Effector memory CD8-positive, alpha-beta T cell (primary cell): ENCODE measurements at regions not wholly inside any gene's neighbourhood (a gene's known extent, or its start where the extent isn't known, plus 50 kb on each side); places are given as distances from the start of the nearest gene placed in this dataset.

ENCODE experiments used
- ATAC-seq: fragments of 150-1000 bp; cut with Tn5 transposase; replicated peaks from 2 replicates; pipeline ENCODE4 v1.10.0; 2021; ENCODE audit warnings: mild to moderate bottlenecking, moderate library complexity
- DNase-seq, 3 experiments: peaks; one replicate each; pipeline ENCODE4 v3.0.0; 2021
- H3K27ac Mint-ChIP-seq, 2 donors: one replicate each; pipeline ENCODE4 v1.8.0; 2022; ENCODE audit warnings: mild to moderate bottlenecking in 2 of 2, mixed read lengths in 2 of 2, moderate library complexity in 2 of 2
- H3K27me3 Mint-ChIP-seq, 2 donors: one replicate each; pipeline ENCODE4 v1.8.0; 2022; ENCODE audit warnings: mixed read lengths in 2 of 2
- H3K36me3 Mint-ChIP-seq: one replicate; pipeline ENCODE4 v1.8.0; 2022; ENCODE audit warnings: mild to moderate bottlenecking, moderate library complexity, mixed read lengths; ENCODE audit not compliant: insufficient read depth
- H3K4me1 Mint-ChIP-seq, 2 donors: one replicate each; pipeline ENCODE4 v1.8.0; 2022; ENCODE audit warnings: low read depth in 2 of 2, mixed read lengths in 2 of 2
- H3K4me3 Mint-ChIP-seq, 2 donors: one replicate each; pipeline ENCODE4 v1.8.0; 2022; ENCODE audit warnings: mild to moderate bottlenecking in 2 of 2, mixed read lengths in 2 of 2, moderate library complexity in 2 of 2
- H3K9me3 Mint-ChIP-seq, 2 donors: one replicate each; pipeline ENCODE4 v1.8.0; 2022; ENCODE audit warnings: mixed read lengths in 2 of 2

DNA sequence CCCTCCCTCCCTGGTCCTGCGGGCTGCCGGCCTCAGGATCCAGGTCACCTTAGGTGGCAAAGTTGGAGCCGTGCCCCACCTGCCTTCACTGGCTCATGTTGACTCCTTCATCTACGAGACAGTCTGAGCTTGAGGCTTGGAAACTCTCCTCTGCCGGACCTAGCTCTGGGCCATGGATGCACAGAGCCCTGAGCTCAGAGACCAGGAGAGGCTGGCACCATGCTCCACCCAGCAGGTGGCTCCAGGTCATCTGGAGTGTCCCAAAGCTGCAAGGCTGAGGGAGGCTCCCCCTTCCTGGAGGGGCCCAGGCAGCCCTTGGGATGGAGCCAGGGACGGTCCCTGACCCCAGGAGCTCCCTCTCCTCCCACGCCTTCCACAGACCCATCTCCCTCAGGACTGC lies 81.3 kb downstream of the PDGFA start:
- ATAC-seq (no peak), DNase-seq (no peak)
- H3K9me3 Mint-ChIP-seq, result no peaks in the 10 kb centered on the region
- H3K4me3 Mint-ChIP-seq, result no peak overlapping the region
- no peaks in the 10 kb centered on the region for H3K36me3 Mint-ChIP-seq
- peaks cover 0 to 2% of the 10 kb centered on the region in 2 donors for H3K4me1 Mint-ChIP-seq
- H3K27me3 Mint-ChIP-seq, result peaks cover 0 to 16% of the 10 kb centered on the region in 2 donors
- H3K27ac Mint-ChIP-seq, result no peak overlapping the region

DNA sequence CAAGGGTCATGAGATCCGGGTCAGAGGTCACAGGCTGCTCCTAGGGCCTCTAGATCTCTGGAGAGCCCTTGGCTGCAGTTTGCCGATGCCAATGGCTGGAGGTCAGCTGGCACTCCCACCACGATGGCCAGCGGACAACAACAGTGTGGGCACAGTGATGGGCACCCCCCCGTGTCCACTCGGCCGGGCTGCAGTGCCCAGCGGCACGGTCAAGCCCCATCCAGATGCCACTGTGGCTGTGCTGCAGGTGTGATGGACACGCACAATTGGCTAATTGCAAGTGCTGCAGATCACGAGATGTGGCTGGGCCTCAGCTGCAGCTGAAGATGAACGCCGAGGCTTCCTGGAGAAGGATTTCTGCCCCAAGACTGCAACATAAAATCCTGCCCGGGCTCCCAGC lies 80.7 kb downstream of the PDGFA start:
- Mint-ChIP-seq H3K9me3 (no peaks in the 10 kb centered on the region), H3K4me1 (peaks cover 0 to 2% of the 10 kb centered on the region in 2 donors), H3K4me3 (no peak overlapping the region), H3K27ac (no peak overlapping the region), H3K27me3 (peaks cover 0 to 16% of the 10 kb centered on the region in 2 donors), H3K36me3 (no peaks in the 10 kb centered on the region)
- DNase-seq, result no peak
- ATAC-seq, result no peak

DNA sequence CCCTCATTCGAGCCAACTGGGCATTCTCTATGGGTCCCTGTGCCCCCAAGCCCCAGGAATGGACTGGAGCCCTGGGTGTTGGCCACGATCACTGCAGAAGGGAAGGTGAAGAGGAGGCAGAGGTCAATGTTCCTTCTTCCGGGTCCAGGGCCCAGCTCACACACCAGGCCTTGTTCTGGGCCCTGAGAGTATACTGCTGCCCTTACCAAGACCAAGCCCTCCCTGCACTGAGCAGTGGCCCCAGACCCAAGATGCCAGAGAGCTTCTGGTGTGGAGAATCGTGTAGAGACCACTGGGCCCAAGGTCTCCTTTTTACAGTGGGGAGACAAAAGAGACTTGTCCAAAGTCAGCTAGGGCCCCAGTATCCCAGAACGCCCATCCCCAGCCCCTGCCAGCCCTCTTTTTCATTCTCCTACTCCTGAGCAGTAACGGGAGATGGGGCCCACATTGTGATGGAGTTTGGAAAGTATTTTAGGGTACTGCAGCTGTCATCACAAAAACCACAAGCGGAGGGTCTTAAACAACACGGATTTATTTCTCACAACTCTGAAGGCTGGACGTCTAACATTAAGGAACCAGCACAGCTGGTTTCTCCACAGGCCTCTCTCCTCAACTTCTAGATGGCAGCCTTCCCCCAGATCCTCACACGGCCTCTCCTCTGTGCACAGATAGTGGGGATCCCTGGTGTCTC lies 79.4 kb downstream of the PDGFA start:
- Mint-ChIP-seq H3K27me3 (peaks cover 0 to 15% of the 10 kb centered on the region in 2 donors), H3K9me3 (no peaks in the 10 kb centered on the region), H3K4me1 (peaks cover 0 to 4% of the 10 kb centered on the region in 2 donors), H3K4me3 (no peak overlapping the region), H3K36me3 (no peaks in the 10 kb centered on the region), H3K27ac (no peak overlapping the region)
- DNase-seq, result no peak
- ATAC-seq, result no peak

DNA sequence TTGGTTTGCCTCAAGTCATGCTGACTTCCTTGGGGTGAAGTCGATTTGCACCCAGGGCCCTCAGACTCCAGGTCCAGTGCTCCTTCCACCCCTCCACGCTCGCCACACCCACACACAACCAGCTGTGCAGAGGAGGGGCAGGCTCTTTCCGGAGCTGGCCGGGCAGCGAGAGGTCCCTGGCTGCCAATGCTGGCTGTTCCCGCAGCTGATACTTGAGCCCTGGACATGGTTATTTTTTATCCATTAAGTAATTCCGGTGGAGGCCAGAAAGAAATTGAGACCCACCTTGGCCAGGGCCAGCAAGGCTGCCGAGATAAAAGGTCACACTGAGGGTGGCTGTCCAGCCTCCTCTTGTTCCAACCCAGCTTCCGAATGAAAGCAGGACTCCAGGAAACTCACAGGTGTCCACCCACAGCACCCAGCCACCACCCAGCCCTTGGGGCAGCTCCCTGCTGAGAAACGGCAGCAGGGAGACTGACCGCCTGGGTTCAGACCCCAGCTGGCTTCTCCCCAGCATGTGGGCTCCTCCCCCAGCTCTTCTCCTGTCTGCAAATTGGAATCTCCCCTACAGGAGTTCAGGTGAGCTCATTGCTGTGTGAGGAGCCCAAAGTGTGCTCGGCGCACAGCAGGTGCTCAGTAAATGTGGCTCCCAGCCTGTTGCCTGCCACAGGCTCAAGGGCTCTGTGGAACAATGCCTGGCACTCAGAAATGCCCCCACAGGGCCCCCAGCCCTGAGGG lies 77.8 kb downstream of the PDGFA start:
- peaks cover 0 to 7% of the 10 kb centered on the region in 2 donors for H3K27me3 Mint-ChIP-seq
- H3K4me1 Mint-ChIP-seq, result peaks cover 0 to 2% of the 10 kb centered on the region in 2 donors
- no peaks in the 10 kb centered on the region for H3K36me3 Mint-ChIP-seq
- no peak overlapping the region for H3K27ac Mint-ChIP-seq
- no peaks in the 10 kb centered on the region for H3K9me3 Mint-ChIP-seq
- DNase-seq (no peak), ATAC-seq (no peak)
- no peak overlapping the region for H3K4me3 Mint-ChIP-seq

DNA sequence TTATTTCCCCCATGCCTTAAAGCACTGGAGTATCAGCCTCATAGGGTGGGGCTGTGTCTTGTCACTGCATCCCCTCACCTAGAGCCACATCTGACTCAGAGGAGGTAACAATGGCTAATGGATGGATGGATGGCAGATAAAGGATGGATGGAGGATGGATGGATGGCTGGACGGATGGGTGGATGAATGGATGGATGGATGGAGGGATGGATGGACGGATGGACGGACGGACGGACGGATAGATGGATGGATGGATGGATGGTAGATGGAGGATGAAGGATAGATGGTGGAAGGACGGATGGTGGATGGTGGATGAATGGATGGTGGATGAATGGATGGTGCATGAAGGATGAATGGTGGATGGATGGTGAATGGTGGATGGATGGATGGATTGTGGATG lies 77.2 kb downstream of the PDGFA start:
- Mint-ChIP-seq H3K4me3 (no peak overlapping the region), H3K27me3 (peaks cover 0 to 7% of the 10 kb centered on the region in 2 donors), H3K9me3 (no peaks in the 10 kb centered on the region), H3K27ac (no peak overlapping the region), H3K36me3 (no peaks in the 10 kb centered on the region), H3K4me1 (peaks cover 0 to 2% of the 10 kb centered on the region in 2 donors)
- ATAC-seq, result no peak
- DNase-seq, result no peak

DNA sequence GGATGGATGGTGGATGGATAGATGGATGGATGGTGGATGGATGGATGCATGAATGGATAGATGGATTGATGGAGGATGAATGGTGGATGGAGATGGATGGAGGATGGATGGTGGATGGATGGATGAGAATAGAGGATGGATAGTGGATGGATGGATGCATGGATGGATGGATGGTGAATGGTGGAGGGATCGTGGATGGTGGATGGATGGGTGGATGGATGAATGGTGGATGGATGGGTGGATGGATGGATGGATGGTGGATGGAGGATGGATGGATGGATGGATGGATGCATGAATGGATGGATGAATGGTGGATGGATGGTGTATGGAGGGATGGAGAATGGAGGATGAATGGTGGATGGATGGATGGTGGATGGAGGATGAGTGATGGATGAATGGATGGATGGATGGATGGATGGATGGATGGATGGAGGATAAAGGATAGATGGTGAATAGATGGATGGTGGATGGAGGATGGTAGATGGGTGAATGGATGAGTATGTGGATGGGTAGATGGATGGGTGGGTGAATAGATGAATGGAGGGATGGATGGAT lies 76.3 kb downstream of the PDGFA start:
- Mint-ChIP-seq H3K27ac (no peak overlapping the region), H3K9me3 (no peaks in the 10 kb centered on the region), H3K4me1 (peaks cover 0 to 2% of the 10 kb centered on the region in 2 donors), H3K27me3 (peaks cover 0 to 7% of the 10 kb centered on the region in 2 donors), H3K4me3 (no peak overlapping the region), H3K36me3 (no peaks in the 10 kb centered on the region)
- DNase-seq, result no peak
- no peak for ATAC-seq

DNA sequence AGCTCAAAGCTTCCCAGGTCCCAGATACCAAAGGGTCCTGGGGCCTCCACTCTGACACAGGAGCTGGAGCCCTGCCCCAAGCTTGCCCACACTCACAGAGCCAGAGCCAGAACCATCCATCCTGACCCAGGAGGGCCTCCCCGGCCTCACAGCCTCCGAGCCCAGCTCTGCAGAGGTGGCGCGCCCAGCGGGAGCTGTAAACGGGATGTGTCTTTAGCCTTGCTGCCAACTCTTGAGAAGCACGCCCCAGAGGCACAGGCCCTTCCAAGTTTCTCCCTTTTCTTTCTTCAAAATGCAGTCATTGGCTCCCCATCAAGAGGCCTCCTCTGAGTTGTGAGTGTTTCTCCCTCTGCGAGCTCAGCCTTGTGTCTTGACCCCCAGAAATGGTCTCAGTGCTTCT lies 75.0 kb downstream of the PDGFA start:
- no peak overlapping the region for H3K27ac Mint-ChIP-seq
- H3K4me3 Mint-ChIP-seq, result no peak overlapping the region
- H3K27me3 Mint-ChIP-seq, result peaks cover 0 to 7% of the 10 kb centered on the region in 2 donors
- ATAC-seq (no peak), DNase-seq (no peak)
- H3K4me1 Mint-ChIP-seq, result peaks cover 3 to 5% of the 10 kb centered on the region in 2 donors
- H3K36me3 Mint-ChIP-seq, result no peaks in the 10 kb centered on the region
- no peaks in the 10 kb centered on the region for H3K9me3 Mint-ChIP-seq

DNA sequence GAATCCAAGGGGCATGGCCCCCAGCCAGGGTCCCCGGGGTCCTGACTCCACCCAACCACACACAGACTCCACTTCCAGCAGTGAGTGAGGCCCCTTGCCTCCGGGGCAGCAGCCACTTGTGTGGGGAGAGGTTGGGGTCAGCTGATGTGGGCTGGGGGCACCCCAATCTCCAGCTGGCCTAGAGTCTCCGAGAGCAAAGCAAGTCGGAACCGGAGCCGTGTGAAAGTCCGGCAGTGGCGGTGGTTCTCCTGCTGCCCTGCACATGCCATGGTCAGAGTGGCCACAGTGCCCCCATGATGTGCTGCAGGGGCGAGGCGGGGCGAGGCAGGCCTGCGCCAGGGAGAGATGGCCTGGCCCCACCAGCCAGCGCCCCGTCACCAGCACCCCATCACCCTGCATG lies 74.6 kb downstream of the PDGFA start:
- peaks cover 3 to 5% of the 10 kb centered on the region in 2 donors for H3K4me1 Mint-ChIP-seq
- no peaks in the 10 kb centered on the region for H3K9me3 Mint-ChIP-seq
- no peak overlapping the region for H3K27ac Mint-ChIP-seq
- H3K27me3 Mint-ChIP-seq, result peaks cover 0 to 7% of the 10 kb centered on the region in 2 donors
- ATAC-seq (no peak), DNase-seq (no peak)
- H3K36me3 Mint-ChIP-seq, result no peaks in the 10 kb centered on the region
- H3K4me3 Mint-ChIP-seq, result no peak overlapping the region

DNA sequence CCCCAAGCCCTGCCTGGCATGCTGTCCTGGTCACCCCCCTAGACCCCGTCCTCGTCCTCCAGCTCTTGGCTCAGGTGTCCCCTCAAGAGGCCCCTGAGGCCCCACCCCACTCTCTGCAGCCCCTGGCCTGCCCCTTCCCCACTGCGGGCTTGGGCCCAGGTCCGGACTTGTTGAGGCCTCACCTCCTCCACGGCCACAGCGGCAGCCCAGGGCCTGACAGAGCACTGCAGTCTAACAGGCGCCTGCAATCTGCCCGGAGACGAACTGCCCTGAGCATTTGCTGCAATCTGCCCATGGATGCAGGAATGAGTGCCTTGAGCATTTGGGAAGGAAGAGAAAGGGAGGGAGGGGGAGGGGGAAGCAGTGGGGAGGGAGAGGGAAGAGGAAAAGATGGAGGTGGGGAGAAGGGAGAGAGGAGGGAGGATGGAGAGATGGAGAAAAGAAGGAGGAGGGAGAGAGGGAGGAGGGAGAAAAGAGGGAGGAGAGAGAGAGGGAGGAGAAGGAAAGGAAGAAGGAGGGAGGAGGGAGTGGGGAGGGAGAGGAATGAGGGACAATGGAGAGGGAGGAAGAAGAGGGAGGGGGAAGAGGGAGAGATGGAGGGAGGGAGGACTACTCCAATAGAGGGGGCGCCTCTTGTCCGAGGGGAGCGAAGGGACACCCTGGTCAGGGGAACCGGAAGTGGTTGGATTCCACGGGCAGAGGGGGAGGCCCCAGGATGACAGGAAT lies 73.9 kb downstream of the PDGFA start:
- ATAC-seq (no peak), DNase-seq (no peak)
- H3K4me1 Mint-ChIP-seq, result peaks cover 3 to 5% of the 10 kb centered on the region in 2 donors
- no peaks in the 10 kb centered on the region for H3K9me3 Mint-ChIP-seq
- no peaks in the 10 kb centered on the region for H3K36me3 Mint-ChIP-seq
- peaks cover 0 to 2% of the 10 kb centered on the region in 2 donors for H3K27me3 Mint-ChIP-seq
- H3K4me3 Mint-ChIP-seq, result no peak overlapping the region
- H3K27ac Mint-ChIP-seq, result no peak overlapping the region

DNA sequence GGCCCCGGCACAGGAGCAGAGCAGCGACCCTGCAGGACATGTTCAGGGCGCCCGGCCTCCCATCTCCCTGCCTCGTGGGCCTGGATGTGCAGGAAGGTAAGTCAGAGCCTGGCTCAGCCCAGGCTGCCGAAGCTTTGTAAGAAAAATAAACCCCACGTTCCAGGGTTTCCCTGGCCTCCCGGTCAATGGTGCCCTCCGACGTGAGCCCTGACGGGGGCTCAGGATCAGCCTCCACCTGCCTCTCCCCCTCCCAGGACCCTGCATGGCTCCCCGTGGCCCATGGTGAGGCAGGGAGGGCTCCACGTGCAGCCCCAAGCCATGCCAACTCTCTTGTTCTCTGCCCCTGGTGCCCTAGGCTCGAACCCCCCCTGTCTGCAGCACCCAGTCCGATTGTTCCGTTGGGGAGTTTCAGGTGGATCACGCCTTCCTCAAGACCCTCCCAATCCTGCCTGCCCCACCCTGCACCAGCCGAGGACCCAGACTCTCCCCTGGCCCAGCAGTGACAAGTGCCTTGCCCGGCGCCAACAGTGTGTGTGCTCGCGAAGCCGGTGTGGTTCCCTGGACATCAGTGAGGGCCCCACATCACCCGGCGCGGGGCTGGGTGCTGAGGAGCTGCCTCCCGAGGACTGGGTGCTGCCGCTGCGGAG lies 73.2 kb downstream of the PDGFA start:
- DNase-seq, result no peak

More for the DNA sequence above, 73.2 kb downstream of the PDGFA start:
- H3K27me3 Mint-ChIP-seq, result peaks cover 6 to 7% of the 10 kb centered on the region in 2 donors
- H3K36me3 Mint-ChIP-seq, result no peaks in the 10 kb centered on the region
- H3K9me3 Mint-ChIP-seq, result no peaks in the 10 kb centered on the region
- peaks cover 9 to 10% of the 10 kb centered on the region in 2 donors for H3K4me1 Mint-ChIP-seq
- no peak for ATAC-seq
- H3K27ac Mint-ChIP-seq, result no peak overlapping the region
- H3K4me3 Mint-ChIP-seq, result no peak overlapping the region
